NT2/D1 (cell line): ENCODE measurements at regions not wholly inside any gene's neighbourhood (a gene's known extent, or its start where the extent isn't known, plus 50 kb on each side); places are given as distances from the start of the nearest gene placed in this dataset.

Source experiments
- YY1 ChIP-seq: IDR thresholded peaks from 2 replicates; pipeline ENCODE4 v1.6.1; 2011; ENCODE audit not compliant: insufficient read length, insufficient read depth
- ZNF274 ChIP-seq: IDR thresholded peaks from 2 replicates; pipeline ENCODE4 v1.6.1; 2011; ENCODE audit warnings: mild to moderate bottlenecking, low read depth, low read length

DNA sequence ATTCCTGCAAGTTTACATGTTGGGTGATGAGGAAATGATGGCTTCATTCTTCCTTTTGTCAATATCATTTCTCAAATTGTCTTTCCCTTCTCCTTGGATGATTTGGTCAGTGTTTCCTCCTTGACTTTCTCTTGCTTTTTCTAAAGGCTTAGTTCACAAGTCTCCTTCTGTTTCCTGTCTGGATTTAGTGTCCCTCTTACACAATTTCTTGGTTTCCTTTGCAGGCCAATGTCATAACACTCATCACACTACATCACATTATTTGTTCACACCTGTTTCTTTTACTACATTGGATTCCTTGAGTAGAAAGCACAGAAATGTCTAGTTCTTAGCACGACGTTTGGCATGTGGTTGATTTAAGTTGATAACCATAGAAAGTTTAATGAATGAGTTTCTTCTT is 490.7 kb downstream of the TDRD3 start:
- no peak for TF ChIP-seq ZNF274
- TF ChIP-seq YY1 = no peak
